ENCODE measurements at regions not wholly inside any gene's neighbourhood (a gene's known extent, or its start where the extent isn't known, plus 50 kb on each side); places are given as distances from the start of the nearest gene placed in this dataset.

- H3K36me3 Mint-ChIP-seq, result no peaks in the 10 kb centered on the region
- H3K4me1 Mint-ChIP-seq, result no peaks in the 10 kb centered on the region
- no peak overlapping the region for H3K27ac Mint-ChIP-seq
- ATAC-seq (no peak), DNase-seq (ENCODE audit: low spot score in 2 of 2) (no peak)
- no peak overlapping the region for H3K4me3 Mint-ChIP-seq
- peaks cover 8% of the 10 kb centered on the region for H3K9me3 Mint-ChIP-seq
Observed at GRCh38 chr3:23083701-23084100, 119.4 kb upstream of the UBE2E2 start.

- Mint-ChIP-seq H3K27ac (no peak overlapping the region), H3K4me1 (no peaks in the 10 kb centered on the region), H3K4me3 (no peak overlapping the region), H3K36me3 (no peaks in the 10 kb centered on the region), H3K9me3 (peaks cover 7% of the 10 kb centered on the region)
- DNase-seq (ENCODE audit: low spot score in 2 of 2) (no peak), ATAC-seq (no peak)
Observed at GRCh38 chr3:23084367-23084766, 118.8 kb upstream of the UBE2E2 start.

DNA sequence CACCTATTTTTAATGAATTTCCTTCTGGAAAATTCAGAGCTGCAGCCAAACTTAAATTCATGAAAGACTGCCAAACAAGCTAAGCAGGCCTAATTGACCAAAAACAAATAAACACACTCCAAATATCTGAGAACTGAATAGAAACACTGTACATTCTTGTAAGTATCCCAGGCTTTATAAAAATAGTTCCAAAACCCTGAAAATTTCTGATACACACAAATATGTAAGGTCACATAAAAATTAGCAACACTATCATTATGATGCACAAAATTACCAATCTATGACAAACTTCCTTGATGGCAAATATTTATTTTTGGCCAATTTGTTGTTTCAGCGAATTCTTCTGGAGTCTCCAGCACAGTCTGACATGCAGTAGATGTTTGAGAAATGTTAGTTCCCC, 117.9 kb upstream of the UBE2E2 start:
- DNase-seq (ENCODE audit: low spot score in 2 of 2), result no peak
- H3K4me3 Mint-ChIP-seq, result no peak overlapping the region
- no peak overlapping the region for H3K27ac Mint-ChIP-seq
- ATAC-seq, result no peak
- H3K4me1 Mint-ChIP-seq, result no peaks in the 10 kb centered on the region
- H3K36me3 Mint-ChIP-seq, result no peaks in the 10 kb centered on the region
- peaks cover 3% of the 10 kb centered on the region for H3K9me3 Mint-ChIP-seq

GRCh38 chr3:23086331-23086730, 116.8 kb upstream of the UBE2E2 start:
- ATAC-seq, result no peak
- Mint-ChIP-seq H3K27ac (no peak overlapping the region), H3K9me3 (peaks cover 3% of the 10 kb centered on the region), H3K4me3 (no peak overlapping the region), H3K36me3 (no peaks in the 10 kb centered on the region), H3K4me1 (no peaks in the 10 kb centered on the region)
- DNase-seq (ENCODE audit: low spot score in 2 of 2), result no peak

GRCh38 chr3:23086831-23087230, 116.3 kb upstream of the UBE2E2 start:
- no peak overlapping the region for H3K27ac Mint-ChIP-seq
- no peak overlapping the region for H3K4me3 Mint-ChIP-seq
- H3K36me3 Mint-ChIP-seq, result no peaks in the 10 kb centered on the region
- H3K9me3 Mint-ChIP-seq, result no peaks in the 10 kb centered on the region
- no peaks in the 10 kb centered on the region for H3K4me1 Mint-ChIP-seq
- no peak for DNase-seq (ENCODE audit: low spot score in 2 of 2)
- no peak for ATAC-seq

GRCh38 chr3:23094412-23094811, 108.7 kb upstream of the UBE2E2 start:
- Mint-ChIP-seq H3K4me3 (no peak overlapping the region), H3K36me3 (no peaks in the 10 kb centered on the region), H3K4me1 (no peaks in the 10 kb centered on the region), H3K27ac (no peak overlapping the region), H3K9me3 (peaks cover 2% of the 10 kb centered on the region)
- ATAC-seq (no peak), DNase-seq (ENCODE audit: low spot score in 2 of 2) (no peak)

DNA sequence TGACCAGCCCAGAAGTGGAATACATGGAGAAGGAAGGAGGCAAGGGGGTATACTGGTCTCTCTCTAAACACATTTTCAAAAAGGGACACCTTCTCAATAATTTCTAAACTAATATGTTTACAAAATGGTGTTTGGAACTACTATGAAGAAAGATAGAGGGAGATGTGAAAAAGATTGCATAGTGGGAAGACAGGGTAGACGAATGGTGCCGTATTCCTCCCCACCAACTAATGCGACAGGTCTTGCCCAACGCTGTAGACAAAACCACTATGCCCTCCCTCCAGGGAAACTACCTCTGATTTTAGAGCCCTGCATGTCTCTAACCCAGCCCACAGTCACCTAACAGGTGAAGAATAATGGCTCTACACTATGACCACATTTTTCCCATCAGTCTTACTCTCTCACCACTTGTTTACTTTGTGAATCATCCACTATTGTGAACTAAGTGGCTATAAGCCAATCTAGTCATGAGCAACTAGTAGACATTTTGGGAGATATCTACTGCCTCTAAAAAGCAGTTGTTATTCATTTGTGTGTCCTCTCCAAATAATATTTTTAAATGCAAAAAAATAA, 108.2 kb upstream of the UBE2E2 start:
- Mint-ChIP-seq H3K9me3 (peaks cover 3% of the 10 kb centered on the region), H3K27ac (no peak overlapping the region), H3K4me1 (no peaks in the 10 kb centered on the region), H3K4me3 (no peak overlapping the region), H3K36me3 (no peaks in the 10 kb centered on the region)
- no peak for ATAC-seq
- no peak for DNase-seq (ENCODE audit: low spot score in 2 of 2)

DNA sequence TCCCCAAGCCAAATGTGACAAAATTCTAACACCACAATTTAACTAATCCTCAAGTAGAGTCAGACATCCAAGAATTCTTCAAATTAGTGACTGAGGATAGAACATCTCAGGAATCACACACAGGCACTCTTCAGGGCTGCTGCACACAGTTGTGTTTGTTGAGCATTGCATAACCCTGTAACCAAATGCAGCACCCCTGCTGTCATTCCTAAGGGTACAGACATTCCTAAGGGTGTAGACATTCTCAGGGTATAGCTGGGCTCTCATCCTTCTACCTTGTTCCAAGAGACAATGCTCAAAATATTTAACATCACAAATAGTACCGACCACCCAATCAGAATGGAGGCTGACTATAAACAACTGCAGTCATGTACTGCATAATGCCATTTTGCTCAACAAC, 107.1 kb upstream of the UBE2E2 start:
- Mint-ChIP-seq H3K4me3 (no peak overlapping the region), H3K27ac (no peak overlapping the region), H3K9me3 (peaks cover 5% of the 10 kb centered on the region), H3K4me1 (no peaks in the 10 kb centered on the region), H3K36me3 (no peaks in the 10 kb centered on the region)
- no peak for ATAC-seq
- DNase-seq (ENCODE audit: low spot score in 2 of 2), result no peak

DNA sequence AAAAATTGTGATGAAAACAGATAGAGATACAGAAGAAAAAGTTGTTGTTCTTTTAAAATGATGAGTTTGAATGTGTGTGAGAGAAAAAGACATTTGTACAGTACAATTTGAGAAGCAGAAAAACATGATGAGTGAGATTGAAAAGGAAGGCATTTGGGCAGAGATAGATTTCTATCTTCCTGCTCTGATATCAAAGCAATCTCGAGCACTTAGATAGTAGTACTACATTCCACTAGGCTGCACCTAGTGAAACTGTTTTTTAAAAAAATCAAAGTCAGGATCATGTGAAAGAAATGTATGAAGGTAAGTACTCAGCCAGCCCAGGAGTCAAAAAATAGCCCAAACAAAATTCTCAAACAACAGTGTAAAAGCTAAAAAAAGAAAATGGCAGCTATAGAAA, 104.1 kb upstream of the UBE2E2 start:
- ATAC-seq, result no peak

GRCh38 chr3:23099677-23100076, 103.5 kb upstream of the UBE2E2 start:
- no peaks in the 10 kb centered on the region for H3K4me1 Mint-ChIP-seq
- DNase-seq (ENCODE audit: low spot score in 2 of 2) (no peak), ATAC-seq (no peak)
- no peak overlapping the region for H3K4me3 Mint-ChIP-seq
- peaks cover 8% of the 10 kb centered on the region for H3K9me3 Mint-ChIP-seq
- no peak overlapping the region for H3K27ac Mint-ChIP-seq
- no peaks in the 10 kb centered on the region for H3K36me3 Mint-ChIP-seq

More for the DNA sequence above, 104.1 kb upstream of the UBE2E2 start:
- DNase-seq (ENCODE audit: low spot score in 2 of 2), result no peak
- Mint-ChIP-seq H3K4me3 (no peak overlapping the region), H3K9me3 (peaks cover 8% of the 10 kb centered on the region), H3K27ac (no peak overlapping the region), H3K4me1 (no peaks in the 10 kb centered on the region), H3K36me3 (no peaks in the 10 kb centered on the region)

- no peak overlapping the region for H3K4me3 Mint-ChIP-seq
- no peak for ATAC-seq
- no peaks in the 10 kb centered on the region for H3K36me3 Mint-ChIP-seq
- no peaks in the 10 kb centered on the region for H3K4me1 Mint-ChIP-seq
- H3K27ac Mint-ChIP-seq, result no peak overlapping the region
- peaks cover 8% of the 10 kb centered on the region for H3K9me3 Mint-ChIP-seq
- no peak for DNase-seq (ENCODE audit: low spot score in 2 of 2)
Observed at GRCh38 chr3:23100106-23100505, 103.0 kb upstream of the UBE2E2 start.

DNA sequence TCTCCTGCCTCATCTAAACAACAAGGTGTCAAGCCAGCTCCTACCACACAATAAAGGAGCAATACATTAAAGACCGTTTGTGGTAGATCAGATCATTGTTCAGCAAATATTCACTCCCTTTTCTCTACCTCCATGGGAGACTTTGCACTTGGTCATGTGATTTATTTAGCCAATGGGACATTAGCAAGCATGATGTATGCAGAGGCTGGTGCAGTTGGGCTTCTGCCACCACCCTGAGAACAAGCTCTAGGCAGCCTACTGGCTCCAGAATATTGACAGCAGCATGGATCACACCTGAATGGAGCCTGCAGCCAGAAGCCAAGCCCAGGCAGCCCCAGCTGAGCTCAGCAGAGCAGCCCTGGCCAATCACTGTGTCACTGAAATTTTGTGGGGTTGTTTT, 99.4 kb upstream of the UBE2E2 start:
- ATAC-seq, result no peak
- H3K4me1 Mint-ChIP-seq, result no peaks in the 10 kb centered on the region
- H3K36me3 Mint-ChIP-seq, result no peaks in the 10 kb centered on the region
- no peak for DNase-seq (ENCODE audit: low spot score in 2 of 2)
- H3K9me3 Mint-ChIP-seq, result peaks cover 6% of the 10 kb centered on the region
- H3K27ac Mint-ChIP-seq, result no peak overlapping the region
- no peak overlapping the region for H3K4me3 Mint-ChIP-seq

- H3K4me1 Mint-ChIP-seq, result no peaks in the 10 kb centered on the region
- H3K4me3 Mint-ChIP-seq, result no peak overlapping the region
- H3K9me3 Mint-ChIP-seq, result peaks cover 5% of the 10 kb centered on the region
- ATAC-seq (no peak), DNase-seq (ENCODE audit: low spot score in 2 of 2) (no peak)
- no peak overlapping the region for H3K27ac Mint-ChIP-seq
- no peaks in the 10 kb centered on the region for H3K36me3 Mint-ChIP-seq
Observed at GRCh38 chr3:23105048-23105447, 98.1 kb upstream of the UBE2E2 start.

DNA sequence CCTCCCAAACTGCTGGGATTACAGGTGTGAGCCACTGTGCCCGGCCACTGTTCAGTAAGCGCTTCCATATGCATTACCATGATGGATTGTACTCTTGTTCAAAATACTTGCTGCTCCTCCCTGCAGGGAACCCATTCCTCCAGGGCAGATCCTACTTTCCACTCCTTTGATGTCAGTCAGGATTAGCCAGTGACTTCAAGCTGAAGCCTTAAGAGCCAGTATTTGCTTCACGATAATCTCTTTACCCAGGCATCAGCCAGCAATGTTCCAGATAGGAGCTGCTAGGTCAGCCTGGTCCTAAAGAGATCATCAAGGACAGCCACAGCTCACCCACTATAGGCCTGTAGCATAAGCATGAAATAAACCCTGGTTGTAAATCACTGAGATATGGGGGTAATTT, 96.5 kb upstream of the UBE2E2 start:
- no peak for ATAC-seq

DNA sequence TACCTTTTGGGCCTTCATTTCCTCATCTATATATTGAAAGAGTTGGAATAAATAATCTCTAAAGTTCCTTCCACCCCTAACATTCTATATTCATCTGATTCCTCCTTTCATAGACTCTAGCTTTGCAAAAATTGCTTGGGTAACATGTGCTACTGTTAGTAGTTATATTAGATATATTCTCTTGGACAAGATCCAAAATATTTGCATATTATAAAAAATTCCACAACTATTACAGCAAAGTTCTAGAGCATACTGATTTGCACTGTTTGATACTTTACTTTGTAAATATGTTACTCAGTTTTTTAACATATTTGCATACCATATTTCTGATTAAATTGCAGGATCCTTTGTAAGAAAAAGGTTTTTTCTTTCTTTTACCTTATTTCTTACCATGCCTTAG, 95.9 kb upstream of the UBE2E2 start:
- peaks cover 3% of the 10 kb centered on the region for H3K9me3 Mint-ChIP-seq
- no peaks in the 10 kb centered on the region for H3K36me3 Mint-ChIP-seq
- no peak for ATAC-seq
- no peak overlapping the region for H3K27ac Mint-ChIP-seq
- no peaks in the 10 kb centered on the region for H3K4me1 Mint-ChIP-seq
- no peak for DNase-seq (ENCODE audit: low spot score in 2 of 2)
- H3K4me3 Mint-ChIP-seq, result no peak overlapping the region

More for the DNA sequence above, 96.5 kb upstream of the UBE2E2 start:
- Mint-ChIP-seq H3K4me1 (no peaks in the 10 kb centered on the region), H3K9me3 (peaks cover 3% of the 10 kb centered on the region), H3K27ac (no peak overlapping the region), H3K4me3 (no peak overlapping the region), H3K36me3 (no peaks in the 10 kb centered on the region)
- no peak for DNase-seq (ENCODE audit: low spot score in 2 of 2)

- Mint-ChIP-seq H3K9me3 (peaks cover 2% of the 10 kb centered on the region), H3K4me3 (no peak overlapping the region), H3K4me1 (no peaks in the 10 kb centered on the region), H3K27ac (no peak overlapping the region), H3K36me3 (no peaks in the 10 kb centered on the region)
- DNase-seq (ENCODE audit: low spot score in 2 of 2) (no peak), ATAC-seq (no peak)
Observed at GRCh38 chr3:23108451-23109057, 94.6 kb upstream of the UBE2E2 start.

DNA sequence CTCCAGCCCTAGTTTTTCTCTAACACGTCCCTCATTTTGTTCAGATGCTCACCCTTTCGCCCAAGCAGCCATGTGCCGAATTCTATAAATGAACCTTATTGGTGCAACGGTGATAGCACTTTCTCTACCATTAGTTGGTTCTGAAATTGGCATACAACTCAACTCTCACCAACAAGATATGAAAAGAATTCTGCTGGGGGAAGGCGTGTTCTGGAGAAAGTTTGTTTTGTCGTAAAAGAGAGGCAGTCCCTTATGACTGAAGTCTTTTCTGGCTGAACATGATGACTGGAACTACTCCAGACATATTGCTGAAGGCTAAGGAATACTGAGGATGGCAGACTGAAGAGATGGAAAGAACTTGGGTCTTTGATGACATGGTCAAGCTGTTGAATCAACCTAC, 91.8 kb upstream of the UBE2E2 start:
- Mint-ChIP-seq H3K27ac (no peak overlapping the region), H3K4me1 (no peaks in the 10 kb centered on the region), H3K4me3 (no peak overlapping the region), H3K9me3 (peaks cover 2% of the 10 kb centered on the region), H3K36me3 (no peaks in the 10 kb centered on the region)
- no peak for DNase-seq (ENCODE audit: low spot score in 2 of 2)
- ATAC-seq, result no peak
